ENCODE measurements at regions not wholly inside any gene's neighbourhood (a gene's known extent, or its start where the extent isn't known, plus 50 kb on each side); places are given as distances from the start of the nearest gene placed in this dataset.

- H3K4me1 ChIP-seq (ENCODE audit: control insufficient read depth in 2 of 3, insufficient read depth in 2 of 3, low read depth in 1 of 3, low read length in 3 of 3) = no peaks in the 10 kb centered on the region
- no peaks in the 10 kb centered on the region for H3K27me3 ChIP-seq (ENCODE audit: control insufficient read depth, insufficient read depth, low read length)
- FAIRE-seq (no peak), DNase-seq (peak in 2 of 5 donors; percentile 12 to 21)
- no peaks in the 10 kb centered on the region for H3K36me3 ChIP-seq (ENCODE audit: control insufficient read depth in 2 of 3, insufficient read depth in 3 of 3, low read length in 3 of 3)
- no peak overlapping the region for H3K9ac ChIP-seq (ENCODE audit: low read length in 3 of 3)
- H3K9me3 ChIP-seq (ENCODE audit: control insufficient read depth in 2 of 3, insufficient read depth in 1 of 3, low read length in 3 of 3) = no peaks in the 10 kb centered on the region
- H3K27ac ChIP-seq (ENCODE audit: low read depth in 2 of 2, low read length in 2 of 2) = no peak overlapping the region
- no peak overlapping the region for H3K4me3 ChIP-seq (ENCODE audit: low read length in 3 of 3)
- intact Hi-C loops (cut with DNase I) = no loop called here
- TF ChIP-seq CTCF (IDR thresholded peaks at IDR 0.05; ENCODE audit: borderline replicate concordance, extremely low read depth, insufficient read depth) = no peak
These were observed 131.6 kb upstream of the SOX5 start for GRCh38 chr12:24081092-24081529.

GRCh38 chr12:24080465-24080864 is 131.0 kb upstream of the SOX5 start:
- no peak for TF ChIP-seq CTCF (IDR thresholded peaks at IDR 0.05; ENCODE audit: borderline replicate concordance, extremely low read depth, insufficient read depth)
- FAIRE-seq (no peak), DNase-seq (no peak)
- Histone ChIP-seq H3K4me3 (ENCODE audit: low read length in 3 of 3) (no peak overlapping the region), H3K4me1 (ENCODE audit: control insufficient read depth in 2 of 3, insufficient read depth in 2 of 3, low read depth in 1 of 3, low read length in 3 of 3) (no peaks in the 10 kb centered on the region), H3K27me3 (ENCODE audit: control insufficient read depth, insufficient read depth, low read length) (no peaks in the 10 kb centered on the region), H3K27ac (ENCODE audit: low read depth in 2 of 2, low read length in 2 of 2) (no peak overlapping the region), H3K36me3 (ENCODE audit: control insufficient read depth in 2 of 3, insufficient read depth in 3 of 3, low read length in 3 of 3) (no peaks in the 10 kb centered on the region), H3K9ac (ENCODE audit: low read length in 3 of 3) (no peak overlapping the region), H3K9me3 (ENCODE audit: control insufficient read depth in 2 of 3, insufficient read depth in 1 of 3, low read length in 3 of 3) (no peaks in the 10 kb centered on the region)
- intact Hi-C loops (cut with DNase I) = no loop called here

- TF ChIP-seq CTCF (IDR thresholded peaks at IDR 0.05; ENCODE audit: borderline replicate concordance, extremely low read depth, insufficient read depth) = no peak
- H3K9ac ChIP-seq (ENCODE audit: low read length in 3 of 3) = no peak overlapping the region
- no peak for DNase-seq
- no peaks in the 10 kb centered on the region for H3K27me3 ChIP-seq (ENCODE audit: control insufficient read depth, insufficient read depth, low read length)
- no peaks in the 10 kb centered on the region for H3K9me3 ChIP-seq (ENCODE audit: control insufficient read depth in 2 of 3, insufficient read depth in 1 of 3, low read length in 3 of 3)
- H3K36me3 ChIP-seq (ENCODE audit: control insufficient read depth in 2 of 3, insufficient read depth in 3 of 3, low read length in 3 of 3) = no peaks in the 10 kb centered on the region
- H3K27ac ChIP-seq (ENCODE audit: low read depth in 2 of 2, low read length in 2 of 2) = no peak overlapping the region
- no peaks in the 10 kb centered on the region for H3K4me1 ChIP-seq (ENCODE audit: control insufficient read depth in 2 of 3, insufficient read depth in 2 of 3, low read depth in 1 of 3, low read length in 3 of 3)
- no peak overlapping the region for H3K4me3 ChIP-seq (ENCODE audit: low read length in 3 of 3)
- FAIRE-seq = no peak
- intact Hi-C loops (cut with DNase I) = no loop called here
These were observed 129.6 kb upstream of the SOX5 start for GRCh38 chr12:24079083-24079482.

- H3K27ac ChIP-seq (ENCODE audit: low read depth in 2 of 2, low read length in 2 of 2) = no peak overlapping the region
- no peaks in the 10 kb centered on the region for H3K4me1 ChIP-seq (ENCODE audit: control insufficient read depth in 2 of 3, insufficient read depth in 2 of 3, low read depth in 1 of 3, low read length in 3 of 3)
- H3K9me3 ChIP-seq (ENCODE audit: control insufficient read depth in 2 of 3, insufficient read depth in 1 of 3, low read length in 3 of 3) = no peaks in the 10 kb centered on the region
- H3K4me3 ChIP-seq (ENCODE audit: low read length in 3 of 3) = no peak overlapping the region
- no peak for TF ChIP-seq CTCF (IDR thresholded peaks at IDR 0.05; ENCODE audit: borderline replicate concordance, extremely low read depth, insufficient read depth)
- H3K9ac ChIP-seq (ENCODE audit: low read length in 3 of 3) = no peak overlapping the region
- FAIRE-seq (no peak), DNase-seq (no peak)
- intact Hi-C loops (cut with DNase I) = no loop called here
- H3K36me3 ChIP-seq (ENCODE audit: control insufficient read depth in 2 of 3, insufficient read depth in 3 of 3, low read length in 3 of 3) = no peaks in the 10 kb centered on the region
- H3K27me3 ChIP-seq (ENCODE audit: control insufficient read depth, insufficient read depth, low read length) = no peaks in the 10 kb centered on the region
These were observed 128.9 kb upstream of the SOX5 start for GRCh38 chr12:24078318-24078765.

Measured in kidney (tissue), 13 donors.